Panc1 (cell line): ENCODE measurements at regions not wholly inside any gene's neighbourhood (a gene's known extent, or its start where the extent isn't known, plus 50 kb on each side); places are given as distances from the start of the nearest gene placed in this dataset.

Experiments used
- ATAC-seq: fragments of 200-7000 bp; cut with Tn5 transposase; 2 replicates; pipeline ENCODE4 v1.9.1; 2020; ENCODE audit warnings: mild to moderate bottlenecking, moderate library complexity
- BruUV-seq: library from RNA; stranded (reverse); fragments of 400-500 nt; replicated peaks from 2 replicates; lab custom pipeline; 2021; lab: Mats Ljungman, UMichigan
- CTCF ChIA-PET: fragments of 300-600 bp; sonication (Branson Sonifier 250); formaldehyde crosslinking; loops from one replicate; lab custom pipeline; 2022; ENCODE audit warnings: antibody characterized with exemption; lab: Charles Lee
- POLR2A ChIA-PET: fragments of 300-600 bp; sonication (Branson Sonifier 250); formaldehyde crosslinking; loops from one replicate; lab custom pipeline; 2022; ENCODE audit warnings: antibody characterized with exemption; lab: Charles Lee
- DNase-seq: peaks from one replicate; pipeline ENCODE4 v3.0.0-alpha.2; 2010; ENCODE audit warnings: low read depth, low spot score
- H3K27ac ChIP-seq: 2 replicates; pipeline ENCODE4 v1.5.1; 2011; ENCODE audit warnings: mild to moderate bottlenecking, low read length, inconsistent platforms
- H3K27me3 ChIP-seq: fragments of 200-500 bp; sonication (Bioruptor generic); 2 replicates; pipeline ENCODE4 v1.6.0; 2014; ENCODE audit warnings: low read length, inconsistent platforms; ENCODE audit not compliant: control insufficient read depth, insufficient read depth
- H3K36me3 ChIP-seq: fragments of 200-500 bp; sonication (Bioruptor generic); 2 replicates; pipeline ENCODE4 v1.5.1; 2014; ENCODE audit warnings: inconsistent platforms, mild to moderate bottlenecking, low read length, moderate library complexity; ENCODE audit not compliant: control insufficient read depth, insufficient read depth
- H3K4me1 ChIP-seq: 2 replicates; pipeline ENCODE4 v1.5.1; 2011; ENCODE audit warnings: inconsistent platforms, mild to moderate bottlenecking, low read length, moderate library complexity; ENCODE audit not compliant: control insufficient read depth, insufficient read depth
- H3K4me3 ChIP-seq, 2 experiments: 2 replicates each; pipeline ENCODE4 v1.5.1; 2011 to 2012; ENCODE audit warnings: low read depth in 2 of 2, low read length in 2 of 2, mild to moderate bottlenecking in 2 of 2, inconsistent platforms in 1 of 2, moderate library complexity in 1 of 2
- H3K9me3 ChIP-seq: fragments of 200-500 bp; sonication (Bioruptor generic); 2 replicates; pipeline ENCODE4 v1.5.1; 2014; ENCODE audit warnings: low read depth, mild to moderate bottlenecking, inconsistent platforms, low read length, moderate library complexity; ENCODE audit not compliant: control insufficient read depth, insufficient read depth
- POLR2AphosphoS5 ChIP-seq: IDR thresholded peaks from 2 replicates; pipeline ENCODE4 v1.6.1; 2012; ENCODE audit warnings: mild to moderate bottlenecking, low read depth, low read length, moderate library complexity
- TCF7L2 ChIP-seq: IDR thresholded peaks from 2 replicates; pipeline ENCODE4 v1.6.1; 2011; ENCODE audit warnings: mild to moderate bottlenecking, low read depth, low read length, inconsistent platforms
- in situ Hi-C: cut with HindIII; loops from 2 replicates; pipeline ENCODE4 v1.10.0; 2016; ENCODE audit warnings: low sequenced_read_pairs, low pct_unique_long_range_greater_than_20kb
- intact Hi-C: fragments of 100-400 bp; cut with micrococcal nuclease; formaldehyde crosslinking; loops from one replicate; pipeline ENCODE4 v1.10.0; 2022; ENCODE audit not compliant: unreplicated experiment
- TF ChIP-seq, protein P1 (sequence below), 2 experiments: IDR thresholded peaks; 2 replicates each; pipeline ENCODE4 v1.6.1; 2011 to 2012; ENCODE audit warnings: low read depth in 2 of 2, control low read depth in 1 of 2, low read length in 1 of 2, mild to moderate bottlenecking in 1 of 2, moderate library complexity in 1 of 2; ENCODE audit not compliant: insufficient read depth in 1 of 2
- TF ChIP-seq, protein P2 (sequence below): fragments of 450-650 bp; IDR thresholded peaks from 2 replicates; pipeline ENCODE4 v1.5.1; 2017; ENCODE audit warnings: mild to moderate bottlenecking

DNA sequence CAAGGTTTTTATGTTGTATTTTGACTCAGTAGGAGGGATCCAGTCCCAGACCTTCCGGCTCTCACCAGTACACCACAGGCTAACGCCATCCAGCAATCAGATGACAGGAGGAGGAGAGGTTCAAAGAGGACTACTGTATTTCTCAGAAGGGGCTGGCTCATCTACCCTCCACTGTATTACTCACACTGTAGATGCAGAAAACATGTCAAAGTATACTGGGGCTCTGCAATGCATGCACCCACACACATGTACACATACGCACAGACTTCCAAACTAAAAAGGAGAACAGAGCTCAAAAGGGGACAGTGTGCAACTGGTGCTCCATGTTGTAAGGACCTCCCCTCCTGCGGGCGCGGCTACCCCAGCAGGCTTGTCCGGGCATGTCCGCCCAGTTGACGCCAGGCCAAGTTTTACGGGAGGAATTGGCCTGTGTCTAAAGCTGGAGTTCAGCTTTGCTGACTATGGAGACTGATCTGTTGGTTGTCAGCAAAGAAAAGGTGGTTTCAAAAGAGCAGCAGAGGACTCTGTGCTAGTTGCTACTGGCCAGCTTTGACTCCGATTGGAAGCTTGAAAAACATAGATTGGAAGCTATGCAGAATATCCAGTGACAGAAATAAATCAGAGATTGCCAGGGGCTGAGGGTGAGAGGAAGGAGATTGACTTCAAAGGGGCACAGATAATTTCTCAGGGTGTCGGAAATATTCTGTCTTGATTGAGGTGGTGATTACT, 314.2 kb downstream of the DLEU7 start:
- intact Hi-C loops (loop anchor here (5.0 kb wide), 2 partner anchors 297 to 383 kb away; no protein-coding TSS in a partner anchor), in situ Hi-C loops (no loop called here)
- H3K9me3 ChIP-seq = no peaks in the 10 kb centered on the region
- ChIA-PET CTCF (no interaction called here), POLR2A (no interaction called here)
- H3K4me3 ChIP-seq = peak overlapping the region in 1 of 2 experiments; percentile 36; a peak in 3 of 4 replicates
- no TSS peak for BruUV-seq
- no peaks in the 10 kb centered on the region for H3K27me3 ChIP-seq
- peak; percentile 88 for ATAC-seq
- H3K27ac ChIP-seq = peak overlapping the region; percentile 85
- H3K4me1 ChIP-seq = peaks cover 36% of the 10 kb centered on the region
- TF ChIP-seq TCF7L2 = peak; percentile 84
- TF ChIP-seq, protein P1, sequence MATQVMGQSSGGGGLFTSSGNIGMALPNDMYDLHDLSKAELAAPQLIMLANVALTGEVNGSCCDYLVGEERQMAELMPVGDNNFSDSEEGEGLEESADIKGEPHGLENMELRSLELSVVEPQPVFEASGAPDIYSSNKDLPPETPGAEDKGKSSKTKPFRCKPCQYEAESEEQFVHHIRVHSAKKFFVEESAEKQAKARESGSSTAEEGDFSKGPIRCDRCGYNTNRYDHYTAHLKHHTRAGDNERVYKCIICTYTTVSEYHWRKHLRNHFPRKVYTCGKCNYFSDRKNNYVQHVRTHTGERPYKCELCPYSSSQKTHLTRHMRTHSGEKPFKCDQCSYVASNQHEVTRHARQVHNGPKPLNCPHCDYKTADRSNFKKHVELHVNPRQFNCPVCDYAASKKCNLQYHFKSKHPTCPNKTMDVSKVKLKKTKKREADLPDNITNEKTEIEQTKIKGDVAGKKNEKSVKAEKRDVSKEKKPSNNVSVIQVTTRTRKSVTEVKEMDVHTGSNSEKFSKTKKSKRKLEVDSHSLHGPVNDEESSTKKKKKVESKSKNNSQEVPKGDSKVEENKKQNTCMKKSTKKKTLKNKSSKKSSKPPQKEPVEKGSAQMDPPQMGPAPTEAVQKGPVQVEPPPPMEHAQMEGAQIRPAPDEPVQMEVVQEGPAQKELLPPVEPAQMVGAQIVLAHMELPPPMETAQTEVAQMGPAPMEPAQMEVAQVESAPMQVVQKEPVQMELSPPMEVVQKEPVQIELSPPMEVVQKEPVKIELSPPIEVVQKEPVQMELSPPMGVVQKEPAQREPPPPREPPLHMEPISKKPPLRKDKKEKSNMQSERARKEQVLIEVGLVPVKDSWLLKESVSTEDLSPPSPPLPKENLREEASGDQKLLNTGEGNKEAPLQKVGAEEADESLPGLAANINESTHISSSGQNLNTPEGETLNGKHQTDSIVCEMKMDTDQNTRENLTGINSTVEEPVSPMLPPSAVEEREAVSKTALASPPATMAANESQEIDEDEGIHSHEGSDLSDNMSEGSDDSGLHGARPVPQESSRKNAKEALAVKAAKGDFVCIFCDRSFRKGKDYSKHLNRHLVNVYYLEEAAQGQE (IDR thresholded peaks at IDR 0.05; ENCODE audit: insufficient read depth in 1 of 2, low read depth in 2 of 2, low read length in 1 of 2) = no peak
- DNase-seq = no peak
- H3K36me3 ChIP-seq = no peaks in the 10 kb centered on the region

DNA sequence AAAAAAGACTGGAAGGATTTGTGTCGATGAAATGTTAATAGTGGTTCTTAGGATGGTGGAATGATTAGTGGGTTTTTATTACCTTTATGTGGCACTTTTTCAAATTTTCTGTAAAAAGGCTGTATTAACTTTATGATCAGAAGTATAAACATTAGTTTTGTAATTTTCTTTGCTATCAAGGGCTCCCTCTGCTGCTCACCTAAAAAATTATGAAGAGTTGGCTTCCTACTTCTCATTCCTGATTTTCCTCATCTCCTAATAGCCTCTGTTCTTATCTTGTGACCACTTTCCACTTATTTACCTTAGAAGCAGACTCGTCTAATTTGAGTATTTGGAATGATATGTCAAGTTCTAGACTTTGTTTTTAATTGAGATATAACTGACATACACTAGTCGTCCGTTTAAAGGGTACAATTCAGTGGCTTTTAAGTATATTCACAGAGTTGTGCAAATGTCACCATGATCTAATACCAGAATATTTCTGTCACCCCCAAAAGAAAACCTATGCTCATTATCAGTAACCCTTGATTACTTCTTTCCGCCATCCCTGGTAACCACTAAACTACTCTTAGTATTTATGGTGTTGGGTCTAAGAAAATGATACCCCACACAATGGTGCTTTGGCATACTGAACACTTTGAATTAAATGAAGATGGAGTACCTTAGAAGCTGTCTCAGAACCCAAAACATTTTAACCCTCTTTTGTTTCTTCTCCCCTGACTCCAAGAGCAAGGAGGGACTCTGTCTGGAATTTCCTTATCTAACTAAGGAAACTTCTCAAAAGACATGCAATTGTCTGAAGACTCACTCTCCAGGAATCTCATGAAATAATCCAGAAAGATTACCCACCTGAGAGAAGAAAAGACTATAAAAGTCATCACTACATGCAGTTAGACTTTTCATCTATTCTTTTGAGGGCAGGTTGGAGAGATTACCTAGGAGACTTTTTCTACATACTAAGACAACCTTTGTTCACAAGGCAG, 311.3 kb downstream of the DLEU7 start:
- no peak for TF ChIP-seq POLR2AphosphoS5
- TF ChIP-seq TCF7L2 = no peak
- TF ChIP-seq, protein P2, sequence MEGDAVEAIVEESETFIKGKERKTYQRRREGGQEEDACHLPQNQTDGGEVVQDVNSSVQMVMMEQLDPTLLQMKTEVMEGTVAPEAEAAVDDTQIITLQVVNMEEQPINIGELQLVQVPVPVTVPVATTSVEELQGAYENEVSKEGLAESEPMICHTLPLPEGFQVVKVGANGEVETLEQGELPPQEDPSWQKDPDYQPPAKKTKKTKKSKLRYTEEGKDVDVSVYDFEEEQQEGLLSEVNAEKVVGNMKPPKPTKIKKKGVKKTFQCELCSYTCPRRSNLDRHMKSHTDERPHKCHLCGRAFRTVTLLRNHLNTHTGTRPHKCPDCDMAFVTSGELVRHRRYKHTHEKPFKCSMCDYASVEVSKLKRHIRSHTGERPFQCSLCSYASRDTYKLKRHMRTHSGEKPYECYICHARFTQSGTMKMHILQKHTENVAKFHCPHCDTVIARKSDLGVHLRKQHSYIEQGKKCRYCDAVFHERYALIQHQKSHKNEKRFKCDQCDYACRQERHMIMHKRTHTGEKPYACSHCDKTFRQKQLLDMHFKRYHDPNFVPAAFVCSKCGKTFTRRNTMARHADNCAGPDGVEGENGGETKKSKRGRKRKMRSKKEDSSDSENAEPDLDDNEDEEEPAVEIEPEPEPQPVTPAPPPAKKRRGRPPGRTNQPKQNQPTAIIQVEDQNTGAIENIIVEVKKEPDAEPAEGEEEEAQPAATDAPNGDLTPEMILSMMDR = peak; percentile 56; the same call in 1 of the 2 replicates
- intact Hi-C loops = no loop called here
- H3K4me1 ChIP-seq = peaks cover 30% of the 10 kb centered on the region
- H3K9me3 ChIP-seq = peaks cover 14% of the 10 kb centered on the region
- DNase-seq (no peak), ATAC-seq (no peak)
- H3K4me3 ChIP-seq = no peak overlapping the region
- H3K27ac ChIP-seq = peak overlapping the region; percentile 51
- no peaks in the 10 kb centered on the region for H3K27me3 ChIP-seq
- ChIA-PET POLR2A (no interaction called here), CTCF (no interaction called here)
- BruUV-seq = no TSS peak
- in situ Hi-C loops = no loop called here
- no peaks in the 10 kb centered on the region for H3K36me3 ChIP-seq
